GM21619 (cell line): ENCODE measurements at regions not wholly inside any gene's neighbourhood (a gene's known extent, or its start where the extent isn't known, plus 50 kb on each side); places are given as distances from the start of the nearest gene placed in this dataset.
"Not testable (repeated sequence)": the region's sequence is repeated elsewhere in the genome, so short reads cannot be mapped to it uniquely, and the experiment has no call there.

Experiments
- ATAC-seq: cut with Tn5 transposase; IDR thresholded peaks from one replicate; pipeline ENCODE4 v1.9.1; 2021; ENCODE audit not compliant: unreplicated experiment

- no peak for ATAC-seq
These were observed 304.2 kb downstream of the DNAH5 start for GRCh38 chr5:13640270-13640669.

- ATAC-seq: no peak
These were observed 311.8 kb downstream of the DNAH5 start for GRCh38 chr5:13632676-13633075.

DNA sequence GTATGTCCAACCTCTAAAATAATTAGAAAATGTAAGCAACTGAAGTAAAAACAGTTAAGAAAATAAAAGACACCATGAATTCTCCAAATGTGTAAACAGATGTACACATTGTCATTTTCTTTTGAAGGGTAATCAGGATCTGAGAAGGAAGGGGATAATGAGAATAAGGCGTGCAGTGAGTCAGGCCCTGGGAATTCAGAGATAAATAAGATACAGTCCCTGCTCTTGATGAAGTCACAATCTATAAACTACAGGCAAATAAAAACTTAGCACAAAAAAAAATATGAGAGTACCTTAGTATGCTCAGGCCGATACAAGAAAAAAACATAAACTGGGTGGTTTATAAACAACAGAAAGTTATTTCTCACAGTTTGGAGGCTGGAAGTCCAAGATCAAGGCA lies 315.3 kb downstream of the DNAH5 start:
- ATAC-seq: no peak

DNA sequence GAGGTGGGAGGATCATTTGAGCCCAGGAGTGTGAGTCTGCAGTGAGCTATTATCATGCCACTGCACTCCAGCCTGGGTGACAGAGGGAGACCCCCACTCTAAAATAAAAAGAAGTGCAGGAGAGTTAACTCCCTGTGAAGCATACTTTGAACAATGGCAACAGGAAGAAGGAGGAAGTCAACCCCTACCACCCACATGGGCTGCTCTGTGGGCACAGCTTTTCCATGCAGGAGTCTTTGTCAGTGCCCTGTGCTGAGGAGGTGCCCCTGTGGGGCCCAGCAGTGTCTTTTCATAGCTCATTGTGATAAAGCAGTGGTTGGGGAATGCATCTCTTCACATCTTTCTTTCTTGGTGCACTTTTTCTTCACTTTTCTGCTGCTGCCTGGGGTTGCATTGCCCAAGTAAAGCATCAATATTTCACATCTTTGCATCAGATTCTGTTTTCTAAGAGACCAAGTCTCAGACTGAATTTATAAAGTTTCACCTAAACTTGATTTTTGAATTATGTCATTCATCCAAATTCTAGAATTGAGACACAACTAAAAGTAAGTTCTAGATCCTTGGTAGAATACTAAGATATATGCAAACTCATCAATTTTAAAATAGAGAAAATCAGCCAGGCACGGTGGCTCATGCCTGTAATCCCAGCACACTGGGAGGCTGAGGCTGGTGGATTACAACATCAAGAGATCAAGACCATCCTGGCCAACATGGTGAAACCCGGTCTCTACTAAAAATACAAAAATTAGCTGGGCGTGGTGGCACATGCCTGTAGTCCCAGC lies 316.6 kb downstream of the DNAH5 start:
- ATAC-seq: no peak

GRCh38 chr5:13625616-13626198 lies 318.8 kb downstream of the DNAH5 start:
- ATAC-seq: no peak

DNA sequence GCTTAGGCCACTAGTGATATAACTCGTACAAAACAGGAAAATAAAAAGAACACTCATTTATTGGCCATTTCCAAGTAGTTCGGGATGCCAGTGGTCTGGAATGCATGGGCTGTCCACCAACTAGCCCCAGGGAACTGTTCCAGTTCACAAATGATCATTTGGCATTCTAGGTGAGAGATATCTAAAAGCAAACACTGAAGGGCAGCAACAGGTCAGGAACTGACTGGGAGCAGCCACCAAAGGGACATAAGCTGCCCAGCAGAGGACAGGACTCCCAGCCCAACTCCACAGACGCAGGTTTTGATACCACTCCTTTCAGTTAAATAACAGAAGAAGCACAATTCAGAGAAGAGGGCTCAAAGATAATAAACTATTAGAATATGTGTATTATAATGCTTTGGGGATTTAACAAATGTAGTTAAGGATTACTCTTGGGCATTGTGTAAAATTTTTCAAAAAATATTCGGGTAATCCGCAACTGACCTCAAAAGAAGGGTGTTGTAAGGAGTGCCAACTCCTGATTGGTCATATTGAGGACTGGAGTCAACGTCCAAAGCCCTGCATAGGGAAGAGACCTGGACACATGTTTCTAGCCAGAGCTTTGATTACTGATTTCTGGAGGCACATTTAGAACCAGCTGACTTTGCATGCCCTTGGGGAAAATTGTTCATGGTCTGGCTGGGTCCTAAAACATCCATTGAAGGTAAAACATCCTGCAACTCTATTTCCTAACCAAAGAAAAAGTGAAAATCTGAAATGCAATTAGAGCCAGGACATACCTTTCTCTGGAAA lies 320.0 kb downstream of the DNAH5 start:
- no peak for ATAC-seq

DNA sequence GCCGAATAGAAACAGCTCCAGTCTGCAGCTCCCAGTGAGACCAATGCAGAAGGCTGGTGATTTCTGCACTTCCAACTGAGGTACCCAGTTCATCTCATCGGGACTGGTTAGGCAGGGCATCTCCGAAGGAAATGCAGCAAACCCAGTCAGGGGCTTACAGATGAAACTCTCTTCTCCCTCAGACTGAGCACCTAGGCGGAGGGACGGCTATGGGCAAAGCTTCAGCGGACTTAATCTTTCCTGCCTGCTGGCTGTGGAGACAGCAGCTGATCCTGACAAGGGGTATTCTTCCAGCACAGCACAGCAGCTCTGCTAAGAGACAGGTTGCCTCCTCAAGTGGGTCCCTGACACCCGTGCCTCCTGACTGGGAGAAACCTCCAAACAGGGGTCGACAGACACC lies 330.9 kb downstream of the DNAH5 start:
- ATAC-seq: no peak

GRCh38 chr5:13611604-13612003 lies 332.9 kb downstream of the DNAH5 start:
- no peak for ATAC-seq

DNA sequence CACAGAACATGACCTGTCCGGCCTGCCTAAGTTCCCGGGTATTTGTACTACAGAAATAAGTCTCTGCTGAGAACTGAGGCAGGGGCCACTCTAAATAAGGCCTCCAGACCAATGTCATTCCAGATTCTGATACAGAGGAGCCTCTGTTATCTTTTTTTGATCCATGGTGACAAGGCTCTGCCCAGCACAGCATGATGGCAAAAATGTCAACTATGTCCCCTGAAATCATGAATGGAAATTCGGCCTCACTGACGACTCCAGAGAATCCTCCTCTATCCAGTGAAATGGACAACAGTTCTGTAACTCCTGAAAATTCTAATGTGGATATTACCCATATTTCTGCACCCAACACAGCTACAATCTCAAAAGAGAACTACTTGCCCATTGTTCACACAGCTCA lies 335.0 kb downstream of the DNAH5 start:
- ATAC-seq: no peak

- no peak for ATAC-seq
These were observed 338.4 kb downstream of the DNAH5 start for GRCh38 chr5:13606051-13606450.

GRCh38 chr5:13601112-13601511 lies 343.4 kb downstream of the DNAH5 start:
- ATAC-seq: no peak

- no peak for ATAC-seq
These were observed 348.5 kb downstream of the DNAH5 start for GRCh38 chr5:13595978-13596377.

DNA sequence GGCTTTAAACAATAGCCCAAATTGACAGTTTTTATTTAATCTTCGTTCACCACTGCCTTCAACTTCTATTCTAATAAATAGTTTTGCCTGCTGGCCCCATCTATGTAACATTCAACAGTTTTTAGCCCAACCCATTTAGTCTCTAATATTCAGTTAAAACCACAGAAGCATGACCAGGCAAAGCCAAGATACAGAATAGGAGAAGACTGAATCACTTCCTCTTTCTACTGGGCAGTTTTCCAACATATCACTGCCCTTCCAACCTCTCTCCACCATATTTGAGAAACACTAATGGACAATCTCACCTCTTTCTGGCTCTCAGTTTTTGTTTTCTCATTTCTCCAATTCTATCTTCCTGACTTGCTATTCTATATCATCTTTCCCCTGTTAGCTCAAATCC lies 352.9 kb downstream of the DNAH5 start:
- no peak for ATAC-seq

- ATAC-seq: no peak
These were observed 359.2 kb downstream of the DNAH5 start for GRCh38 chr5:13585324-13585723.

DNA sequence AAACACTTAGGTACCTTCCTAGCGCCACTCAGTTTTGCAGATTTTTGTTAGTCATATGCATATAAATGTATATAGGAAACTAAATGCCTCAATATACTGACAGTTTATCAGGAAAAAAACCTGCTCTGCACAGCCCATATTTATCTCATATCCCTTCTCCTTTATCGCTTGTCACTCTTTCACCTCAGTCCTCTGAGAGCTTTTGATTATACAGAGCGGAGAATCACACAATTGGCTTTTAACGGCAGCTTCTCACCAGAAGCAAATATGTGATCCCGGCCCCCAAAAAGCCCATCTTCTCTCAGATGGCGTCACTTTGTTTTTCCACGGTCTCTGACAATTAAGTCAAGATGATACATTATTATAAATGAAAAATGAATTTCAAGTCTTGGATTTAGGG lies 362.6 kb downstream of the DNAH5 start:
- ATAC-seq: no peak

- no peak for ATAC-seq
These were observed 363.4 kb downstream of the DNAH5 start for GRCh38 chr5:13581132-13581531.

DNA sequence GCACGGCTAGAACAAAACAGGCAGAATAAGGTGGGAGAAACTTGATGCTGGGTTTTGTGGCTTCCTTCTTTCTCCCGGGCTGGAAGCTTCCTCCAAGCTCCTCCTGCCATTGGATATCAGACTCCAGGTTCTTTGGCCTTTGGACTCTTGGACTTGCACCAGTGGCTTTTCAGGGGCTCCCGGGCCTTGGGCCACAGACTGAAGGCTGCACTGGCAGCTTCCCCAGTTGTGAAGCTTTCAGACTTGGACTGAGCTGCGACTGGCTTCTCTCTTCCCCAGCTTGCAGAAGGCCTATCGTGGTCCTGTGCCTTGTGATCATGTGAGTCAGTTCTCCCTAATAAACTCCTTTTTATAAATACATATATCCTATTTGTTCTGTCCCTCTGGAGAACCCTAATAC lies 364.4 kb downstream of the DNAH5 start:
- ATAC-seq: no peak

- not testable (repeated sequence) for ATAC-seq
These were observed 365.4 kb downstream of the DNAH5 start for GRCh38 chr5:13579091-13579490.

DNA sequence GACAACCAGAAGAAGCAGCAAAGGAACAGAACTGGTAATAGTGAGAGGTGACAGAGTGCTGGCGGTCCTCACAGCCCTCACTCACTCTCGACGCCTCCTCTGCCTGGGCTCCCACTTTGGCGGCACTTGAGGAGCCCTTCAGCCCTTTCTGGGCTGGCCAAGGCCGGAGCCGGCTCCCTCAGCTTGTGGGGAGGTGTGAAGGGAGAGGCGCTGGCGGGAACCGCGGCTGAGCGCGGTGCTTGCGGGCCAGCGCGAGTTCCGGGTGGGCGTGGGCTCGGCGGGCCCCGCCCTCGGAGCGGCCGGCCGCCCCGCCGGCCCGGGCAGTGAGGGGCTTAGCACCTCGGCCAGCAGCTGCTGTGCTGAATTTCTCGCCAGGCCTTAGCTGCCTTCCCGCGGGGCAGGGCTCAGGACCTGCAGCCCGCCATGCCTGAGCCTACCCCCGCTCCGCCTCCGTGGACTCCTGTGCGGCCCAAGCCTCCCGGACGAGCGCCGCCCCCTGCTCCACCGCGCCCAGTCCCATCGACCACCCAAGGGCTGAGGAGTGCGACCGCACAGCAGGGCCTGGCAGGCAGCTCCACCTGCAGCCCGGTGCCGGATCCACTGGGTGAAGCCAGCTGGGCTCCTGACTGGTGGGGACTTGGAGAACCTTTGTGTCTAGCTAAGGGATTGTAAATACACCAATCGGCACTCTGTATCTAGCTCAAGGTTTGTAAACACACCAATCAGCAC lies 366.0 kb downstream of the DNAH5 start:
- not testable (repeated sequence) for ATAC-seq

DNA sequence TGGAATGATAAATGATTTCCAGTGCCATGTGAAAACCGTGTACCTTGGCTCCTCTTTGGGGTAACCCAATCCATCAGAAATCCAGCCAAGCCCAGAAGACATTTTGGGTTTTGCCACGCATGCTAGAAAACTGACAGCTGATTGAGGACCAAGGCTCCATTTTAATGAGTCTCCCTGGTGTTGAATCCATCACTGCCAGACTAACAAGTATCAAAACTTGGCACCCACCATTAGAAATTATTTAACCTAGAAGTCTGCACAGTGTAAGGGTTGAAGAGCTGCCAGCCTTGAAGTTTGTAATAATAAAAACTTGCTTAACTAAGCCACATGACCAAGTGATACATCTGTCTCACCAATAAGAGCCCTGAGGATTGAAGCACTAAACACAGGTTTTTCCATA lies 369.9 kb downstream of the DNAH5 start:
- ATAC-seq: no peak

DNA sequence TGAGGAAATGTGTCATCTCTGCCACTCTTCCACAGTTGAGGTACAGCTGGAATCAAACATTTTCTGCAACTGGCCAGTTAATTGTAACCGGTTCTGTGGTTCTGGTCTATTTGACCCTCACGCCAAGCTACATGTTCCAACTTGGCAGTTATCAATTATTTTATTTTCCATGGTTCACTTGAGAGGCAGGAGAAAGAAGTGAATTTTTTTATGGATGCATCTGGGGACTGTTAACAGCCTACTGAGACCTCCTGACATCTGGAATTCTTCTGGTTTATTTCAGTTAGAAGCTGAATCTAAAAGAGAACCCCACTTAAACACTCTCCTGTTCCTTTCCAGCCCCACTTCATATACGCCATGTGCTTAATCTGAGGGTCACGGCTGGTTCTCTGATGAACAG lies 372.3 kb downstream of the DNAH5 start:
- ATAC-seq: no peak
